Mucosa of descending colon (tissue), 3 donors: ENCODE measurements at regions not wholly inside any gene's neighbourhood (a gene's known extent, or its start where the extent isn't known, plus 50 kb on each side); places are given as distances from the start of the nearest gene placed in this dataset.
"Not testable (repeated sequence)": the region's sequence is repeated elsewhere in the genome, so short reads cannot be mapped to it uniquely, and the experiment has no call there.

Experiments used
- ATAC-seq: fragments of 200-7000 bp; cut with Tn5 transposase; one replicate; pipeline ENCODE4 v1.9.1; 2020; ENCODE audit warnings: mild to moderate bottlenecking, moderate library complexity
- DNase-seq, 3 donors: peaks; one replicate each; pipeline ENCODE4 v3.0.0-alpha.2; 2020
- H3K36me3 ChIP-seq: fragments of 200-600 bp; one replicate; pipeline ENCODE4 v1.8.0; 2021; ENCODE audit warnings: low read depth, mild to moderate bottlenecking
- H3K4me1 ChIP-seq: fragments of 200-600 bp; one replicate; pipeline ENCODE4 v1.8.0; 2021; ENCODE audit warnings: low read depth, mild to moderate bottlenecking
- H3K4me3 ChIP-seq: fragments of 200-600 bp; one replicate; pipeline ENCODE4 v1.8.0; 2021; ENCODE audit warnings: mild to moderate bottlenecking
- H3K9me3 ChIP-seq: fragments of 200-600 bp; one replicate; pipeline ENCODE4 v1.8.0; 2021; ENCODE audit warnings: mild to moderate bottlenecking
- intact Hi-C, 2 donors: fragments of 100-400 bp; cut with DNase I in 1 of 2; cut with micrococcal nuclease in 1 of 2; formaldehyde crosslinking; loops; one replicate each; pipeline versions ENCODE4 v1.11.0 to v1.11.1; 2022; cut with DNase I, micrococcal nuclease
- TF ChIP-seq, protein P1 (sequence below): fragments of 200-600 bp; IDR thresholded peaks from one replicate; pipeline ENCODE4 v1.8.0; 2022; ENCODE audit warnings: antibody characterized with exemption, mild to moderate bottlenecking
- donor health status: DM: no; HTN: no; CAD: no; lungs with moderate emphysema.
- donor health status: DM: no; HTN: no; CAD: no.
- donor health status: DM: no; HTN: yes; CAD: no.

DNA sequence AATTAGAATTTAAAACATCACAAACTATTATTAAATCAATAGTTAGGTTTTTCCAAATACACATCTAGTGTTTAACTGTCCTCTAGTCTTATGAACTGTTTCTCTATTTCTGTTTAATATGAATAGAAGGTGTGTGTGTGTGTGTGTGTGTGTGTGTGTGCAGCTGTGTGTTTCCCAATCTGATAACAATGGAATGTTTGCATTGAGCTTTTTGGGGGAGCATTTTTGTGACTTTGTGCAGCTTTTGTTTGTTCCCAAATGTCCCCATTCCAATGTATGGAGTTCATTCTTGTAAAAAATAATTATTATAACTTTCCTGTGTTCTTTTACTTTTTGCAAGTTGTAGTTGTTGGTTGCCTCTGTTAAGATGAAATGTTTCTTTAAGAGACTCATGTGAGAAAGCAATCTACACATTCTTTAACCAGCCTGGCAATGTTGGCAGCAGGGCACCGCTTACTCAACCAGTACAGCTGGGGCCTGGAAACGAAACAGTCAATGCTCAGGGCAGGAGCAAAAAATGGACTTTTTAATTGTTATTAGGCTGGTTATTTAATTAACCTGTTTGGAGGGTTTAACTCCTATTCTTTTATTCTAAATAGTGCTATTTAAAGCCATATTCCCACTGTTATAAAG lies 354.3 kb downstream of the SRGAP2C start:
- H3K4me3 ChIP-seq: no peak overlapping the region
- no peaks in the 10 kb centered on the region for H3K4me1 ChIP-seq
- no peaks in the 10 kb centered on the region for H3K9me3 ChIP-seq
- H3K36me3 ChIP-seq: no peaks in the 10 kb centered on the region
- ATAC-seq (no peak), DNase-seq (no peak)
- TF ChIP-seq, protein P1, sequence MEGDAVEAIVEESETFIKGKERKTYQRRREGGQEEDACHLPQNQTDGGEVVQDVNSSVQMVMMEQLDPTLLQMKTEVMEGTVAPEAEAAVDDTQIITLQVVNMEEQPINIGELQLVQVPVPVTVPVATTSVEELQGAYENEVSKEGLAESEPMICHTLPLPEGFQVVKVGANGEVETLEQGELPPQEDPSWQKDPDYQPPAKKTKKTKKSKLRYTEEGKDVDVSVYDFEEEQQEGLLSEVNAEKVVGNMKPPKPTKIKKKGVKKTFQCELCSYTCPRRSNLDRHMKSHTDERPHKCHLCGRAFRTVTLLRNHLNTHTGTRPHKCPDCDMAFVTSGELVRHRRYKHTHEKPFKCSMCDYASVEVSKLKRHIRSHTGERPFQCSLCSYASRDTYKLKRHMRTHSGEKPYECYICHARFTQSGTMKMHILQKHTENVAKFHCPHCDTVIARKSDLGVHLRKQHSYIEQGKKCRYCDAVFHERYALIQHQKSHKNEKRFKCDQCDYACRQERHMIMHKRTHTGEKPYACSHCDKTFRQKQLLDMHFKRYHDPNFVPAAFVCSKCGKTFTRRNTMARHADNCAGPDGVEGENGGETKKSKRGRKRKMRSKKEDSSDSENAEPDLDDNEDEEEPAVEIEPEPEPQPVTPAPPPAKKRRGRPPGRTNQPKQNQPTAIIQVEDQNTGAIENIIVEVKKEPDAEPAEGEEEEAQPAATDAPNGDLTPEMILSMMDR: no peak
- intact Hi-C loops: no loop called here

DNA sequence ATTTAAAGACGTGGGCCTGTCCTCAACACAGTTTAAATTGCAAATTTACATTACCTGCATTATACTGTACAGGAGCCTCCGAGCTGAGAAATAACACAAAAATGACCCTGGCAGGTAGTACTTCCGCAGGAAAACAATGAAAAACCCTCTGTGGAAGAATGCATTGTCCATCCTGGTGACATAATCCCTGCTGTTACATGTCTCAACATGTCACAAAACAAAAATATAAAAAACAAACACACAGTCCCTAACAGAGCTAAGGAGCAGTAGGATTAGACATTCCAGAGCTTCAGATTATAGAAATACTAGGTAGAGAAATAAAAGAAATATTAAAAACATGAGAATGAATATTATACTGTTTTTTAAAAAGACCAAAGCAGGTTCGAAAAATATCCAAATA lies 359.2 kb downstream of the SRGAP2C start:
- H3K36me3 ChIP-seq, H3K4me1 ChIP-seq, H3K4me3 ChIP-seq, H3K9me3 ChIP-seq, ATAC-seq, intact Hi-C loops, DNase-seq: not testable (repeated sequence)

DNA sequence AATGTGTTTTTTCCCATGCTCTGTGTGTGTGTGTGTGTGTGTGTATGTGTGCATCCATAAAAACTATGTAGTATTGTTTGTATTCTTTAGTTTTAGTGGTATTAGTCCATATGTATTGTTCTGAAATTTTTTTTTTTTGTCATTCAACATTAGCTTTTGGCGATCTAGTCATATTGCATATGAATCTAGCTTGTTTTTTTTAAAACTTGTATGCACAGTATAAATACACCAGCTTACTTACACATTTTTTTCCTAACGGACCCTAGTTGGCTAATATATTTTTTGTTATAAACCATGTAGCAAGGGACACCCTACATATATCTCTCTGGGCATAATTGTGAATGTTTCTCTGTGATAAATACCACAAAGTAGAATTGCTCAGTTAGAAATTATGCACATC lies 359.7 kb downstream of the SRGAP2C start:
- ATAC-seq: no peak
- intact Hi-C loops: no loop called here

GRCh38 chr1:121545899-121546298 lies 361.1 kb downstream of the SRGAP2C start:
- H3K9me3 ChIP-seq, intact Hi-C loops, ATAC-seq, H3K36me3 ChIP-seq, DNase-seq, H3K4me3 ChIP-seq, H3K4me1 ChIP-seq: not testable (repeated sequence)

More for the DNA sequence above, 359.7 kb downstream of the SRGAP2C start:
- Histone ChIP-seq H3K4me1 (no peaks in the 10 kb centered on the region), H3K36me3 (no peaks in the 10 kb centered on the region), H3K4me3 (no peak overlapping the region), H3K9me3 (no peaks in the 10 kb centered on the region)
- TF ChIP-seq, protein P1: no peak
- DNase-seq: no peak

DNA sequence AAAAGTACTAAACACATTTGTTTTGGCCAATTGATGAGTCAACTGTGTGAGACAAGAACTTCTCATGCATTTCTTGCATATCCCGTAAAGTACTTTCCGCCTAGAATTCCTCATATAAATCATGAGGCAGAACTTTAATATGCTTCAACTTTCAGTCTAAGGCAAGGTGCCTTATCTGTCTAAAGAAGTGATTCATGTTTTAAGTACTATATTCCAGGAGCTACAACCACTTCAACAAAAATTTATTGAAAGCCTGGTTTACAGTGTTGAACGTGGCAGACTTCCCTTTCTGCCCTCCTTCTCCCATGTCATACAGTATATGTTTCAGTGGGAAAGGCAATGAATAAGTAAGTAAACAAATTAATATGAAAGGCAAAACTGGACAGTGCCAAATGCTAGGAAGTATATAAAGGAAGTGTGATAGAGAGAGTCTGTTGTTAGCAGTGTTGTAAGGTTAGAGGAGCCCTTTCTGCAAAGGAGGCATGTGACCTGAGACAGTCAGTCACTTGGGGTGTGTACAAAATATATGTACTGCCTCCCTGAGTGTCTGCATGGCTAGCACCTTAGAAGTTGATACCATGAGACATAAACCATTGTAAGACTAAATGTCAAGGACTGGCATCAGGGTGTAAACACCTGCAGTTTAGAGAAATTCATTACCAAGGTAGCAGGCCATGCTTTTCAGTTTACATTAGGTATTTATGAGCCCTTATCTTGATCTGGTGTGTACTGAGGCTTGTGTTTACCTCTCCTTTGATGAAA lies 362.2 kb downstream of the SRGAP2C start:
- no peak overlapping the region for H3K4me3 ChIP-seq
- TF ChIP-seq, protein P1: no peak
- ATAC-seq (no peak), DNase-seq (no peak)
- intact Hi-C loops: no loop called here
- no peaks in the 10 kb centered on the region for H3K36me3 ChIP-seq
- no peaks in the 10 kb centered on the region for H3K9me3 ChIP-seq
- no peaks in the 10 kb centered on the region for H3K4me1 ChIP-seq

- intact Hi-C loops, H3K36me3 ChIP-seq, H3K9me3 ChIP-seq, DNase-seq, ATAC-seq, H3K4me3 ChIP-seq, H3K4me1 ChIP-seq: not testable (repeated sequence)
Measured at GRCh38 chr1:121547726-121548125, 363.0 kb downstream of the SRGAP2C start.

DNA sequence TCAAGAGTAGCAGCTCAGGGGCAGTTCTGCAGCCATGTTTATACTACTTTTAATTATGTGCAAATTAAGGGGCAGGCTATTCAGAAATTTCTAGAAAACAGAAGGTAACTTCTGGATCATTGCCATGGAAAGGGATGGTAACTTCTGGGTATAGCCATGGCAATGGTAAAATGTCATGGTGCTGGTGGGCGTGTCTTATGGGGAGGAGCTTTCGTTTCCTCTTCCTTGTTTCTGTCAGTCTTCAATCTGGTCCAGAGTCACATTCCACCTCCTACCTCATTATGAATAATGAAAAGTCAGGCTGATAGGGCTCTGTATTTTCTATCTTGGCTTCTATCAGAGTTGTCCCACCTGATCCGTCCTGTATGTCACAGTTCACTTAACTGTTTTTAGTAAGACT lies 366.0 kb downstream of the SRGAP2C start:
- DNase-seq, H3K4me1 ChIP-seq, H3K9me3 ChIP-seq, H3K36me3 ChIP-seq, ATAC-seq, intact Hi-C loops, H3K4me3 ChIP-seq: not testable (repeated sequence)

DNA sequence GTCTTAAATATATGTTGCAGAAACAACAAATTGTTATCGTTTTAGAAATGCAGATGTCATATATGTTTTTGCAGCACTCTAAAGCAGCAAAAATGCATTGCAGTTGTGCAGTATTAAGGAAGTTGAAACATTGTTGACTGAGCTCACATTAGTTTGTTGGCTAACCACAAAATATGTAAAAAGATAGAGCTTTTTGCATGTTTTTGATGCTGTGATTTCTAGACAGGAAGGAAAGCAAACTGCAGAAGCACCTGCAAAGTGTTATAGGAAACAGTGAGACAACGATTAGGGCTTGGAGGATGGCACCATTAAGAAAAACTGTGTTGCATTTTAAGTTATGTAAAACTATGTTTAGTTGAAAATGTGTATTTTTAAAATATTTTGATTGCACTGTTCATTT lies 366.7 kb downstream of the SRGAP2C start:
- H3K9me3 ChIP-seq, H3K36me3 ChIP-seq, H3K4me1 ChIP-seq, DNase-seq, H3K4me3 ChIP-seq, intact Hi-C loops: not testable (repeated sequence)
- peak; percentile 47 for ATAC-seq

DNA sequence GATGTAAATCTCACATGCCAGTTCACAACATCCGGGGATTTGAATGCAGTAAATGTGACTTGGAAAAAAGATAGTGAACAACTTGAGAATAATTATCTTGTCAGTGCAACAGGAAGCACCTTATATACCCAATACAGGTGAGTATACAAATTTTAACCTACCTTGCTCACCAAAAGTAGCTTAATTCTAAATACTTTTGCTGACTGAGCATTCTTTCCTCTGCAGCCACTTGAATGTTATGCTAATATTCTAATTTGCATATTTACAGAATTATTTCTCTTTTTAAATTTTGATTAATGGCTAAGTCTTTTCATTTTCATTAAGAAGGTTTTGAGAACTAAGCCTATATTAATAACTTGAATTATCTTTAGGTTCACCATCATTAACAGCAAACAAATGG lies 371.8 kb downstream of the SRGAP2C start:
- intact Hi-C loops, ATAC-seq: not testable (repeated sequence)

GRCh38 chr1:121558034-121558433 lies 373.3 kb downstream of the SRGAP2C start:
- ATAC-seq, H3K4me3 ChIP-seq, DNase-seq, intact Hi-C loops, H3K36me3 ChIP-seq, H3K4me1 ChIP-seq, H3K9me3 ChIP-seq: not testable (repeated sequence)

More for the DNA sequence above, 371.8 kb downstream of the SRGAP2C start:
- not testable (repeated sequence) for H3K4me1 ChIP-seq, H3K9me3 ChIP-seq, DNase-seq, H3K36me3 ChIP-seq, H3K4me3 ChIP-seq
